Endometrium (tissue), 2 donors: ENCODE measurements at regions not wholly inside any gene's neighbourhood (a gene's known extent, or its start where the extent isn't known, plus 50 kb on each side); places are given as distances from the start of the nearest gene placed in this dataset.
A peak's percentile ranks its signal among the peaks of the same experiment; 100 is the strongest.

Experiments
- FAIRE-seq: peaks from 2 replicates; lab custom pipeline; 2012; peaks lifted over from hg19 to GRCh38; lab: Jason Lieb, UNC
- donor health status: control.
- donor health status: control.

DNA sequence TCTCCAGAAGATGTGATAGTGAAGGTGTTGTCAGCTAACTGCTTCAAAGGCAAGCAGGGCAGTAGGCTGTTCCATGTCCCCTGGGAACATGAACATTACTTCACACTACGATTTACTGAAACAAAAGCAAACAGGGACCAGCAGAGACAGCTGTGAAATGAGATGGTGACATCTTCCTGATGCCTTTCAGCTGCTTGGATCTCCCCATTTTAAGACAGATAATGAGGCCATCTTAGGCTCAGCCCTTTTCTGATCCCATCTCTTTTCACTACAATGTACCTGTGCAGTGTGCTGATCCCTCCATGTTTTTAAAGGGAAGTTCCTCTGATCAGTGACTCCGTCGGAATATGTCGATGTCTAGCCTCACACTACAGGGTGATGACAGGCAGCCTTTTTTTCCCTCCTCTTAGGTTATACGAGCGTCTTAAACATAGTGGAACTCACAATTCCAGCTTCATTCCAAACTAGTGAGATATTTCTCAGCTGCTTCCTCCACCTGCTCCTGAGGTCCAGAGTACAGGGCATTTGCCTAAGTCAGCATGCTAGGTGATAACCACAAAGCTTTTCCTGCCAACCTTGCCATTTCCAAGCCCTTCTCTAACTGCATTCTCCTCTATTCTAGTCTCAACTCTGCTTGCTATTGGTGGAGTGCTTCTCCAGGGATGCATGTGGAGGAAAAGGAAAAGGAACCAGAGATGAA lies 87.6 kb upstream of the EGLN3 start:
- FAIRE-seq, result no peak

DNA sequence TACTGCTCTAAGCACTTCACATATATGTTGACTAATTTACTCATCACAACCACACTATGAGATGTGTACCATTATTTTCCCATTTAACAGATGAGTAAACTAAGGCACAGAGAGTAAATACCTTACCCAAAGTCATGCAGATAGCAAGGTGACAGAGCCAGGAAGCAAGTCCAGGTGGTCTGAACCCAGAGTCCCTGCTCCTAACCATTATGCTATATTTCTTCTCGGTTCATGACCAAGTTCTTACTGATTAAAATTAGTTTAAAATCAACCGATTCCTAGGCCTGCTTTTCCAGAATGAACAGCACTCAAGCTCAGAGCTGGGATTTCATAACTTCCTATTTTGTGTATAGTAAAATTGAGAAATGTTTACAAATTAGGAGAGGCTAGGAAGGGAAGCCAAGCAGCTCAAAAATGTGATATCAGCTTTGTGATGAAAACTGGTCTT lies 85.5 kb upstream of the EGLN3 start:
- FAIRE-seq, result no peak

DNA sequence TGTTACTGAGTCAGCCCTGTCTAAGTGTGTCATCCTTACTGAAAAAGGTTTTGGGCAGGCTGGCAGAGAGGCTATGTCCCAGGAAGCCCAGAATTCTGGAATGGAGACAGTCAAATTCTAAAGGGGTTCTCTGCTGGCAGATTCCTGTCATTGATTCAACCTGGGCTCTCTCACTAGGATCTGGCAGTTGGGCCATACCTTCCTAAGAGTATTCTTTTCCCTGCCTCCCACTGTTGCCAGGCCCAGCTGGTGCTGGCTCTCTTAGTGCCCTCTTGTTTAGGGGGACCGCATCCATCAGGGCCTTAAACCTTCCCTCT lies 85.0 kb upstream of the EGLN3 start:
- FAIRE-seq, result no peak

DNA sequence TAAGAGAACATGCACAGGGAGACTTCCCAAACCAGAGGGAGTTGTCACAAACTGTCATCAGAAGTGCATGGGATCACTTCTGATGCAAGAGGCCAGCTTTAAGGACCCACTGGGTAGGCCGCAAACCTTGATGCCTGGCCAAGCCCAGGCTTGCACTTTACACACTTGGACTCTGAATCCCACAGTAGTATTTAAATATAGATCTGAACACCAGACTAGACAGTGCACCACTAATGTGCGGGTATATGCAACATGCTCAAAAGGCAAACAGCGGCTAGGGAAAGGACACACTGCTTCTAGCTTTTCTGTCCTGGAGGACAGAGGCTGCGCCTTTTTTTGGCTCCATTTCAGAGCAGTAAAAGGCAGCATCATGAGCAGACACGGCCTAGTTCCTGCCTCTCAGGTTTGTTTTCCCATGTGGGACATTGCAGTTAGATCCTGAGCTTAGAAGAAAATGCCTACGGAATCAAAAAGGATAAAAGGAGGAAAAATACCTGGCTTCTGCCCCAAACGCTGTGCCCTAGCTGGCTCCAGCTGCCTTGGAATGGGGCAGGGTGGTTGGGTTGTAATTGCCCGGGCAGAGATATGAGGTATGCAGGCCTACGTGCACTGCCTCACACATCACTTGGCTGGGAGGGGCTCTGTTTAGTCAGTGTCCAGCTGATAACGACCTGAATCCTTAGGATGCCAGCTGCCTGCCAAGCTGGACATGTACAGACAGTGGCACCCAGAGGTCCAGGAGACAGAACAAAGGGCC lies 84.5 kb upstream of the EGLN3 start:
- FAIRE-seq, result no peak

DNA sequence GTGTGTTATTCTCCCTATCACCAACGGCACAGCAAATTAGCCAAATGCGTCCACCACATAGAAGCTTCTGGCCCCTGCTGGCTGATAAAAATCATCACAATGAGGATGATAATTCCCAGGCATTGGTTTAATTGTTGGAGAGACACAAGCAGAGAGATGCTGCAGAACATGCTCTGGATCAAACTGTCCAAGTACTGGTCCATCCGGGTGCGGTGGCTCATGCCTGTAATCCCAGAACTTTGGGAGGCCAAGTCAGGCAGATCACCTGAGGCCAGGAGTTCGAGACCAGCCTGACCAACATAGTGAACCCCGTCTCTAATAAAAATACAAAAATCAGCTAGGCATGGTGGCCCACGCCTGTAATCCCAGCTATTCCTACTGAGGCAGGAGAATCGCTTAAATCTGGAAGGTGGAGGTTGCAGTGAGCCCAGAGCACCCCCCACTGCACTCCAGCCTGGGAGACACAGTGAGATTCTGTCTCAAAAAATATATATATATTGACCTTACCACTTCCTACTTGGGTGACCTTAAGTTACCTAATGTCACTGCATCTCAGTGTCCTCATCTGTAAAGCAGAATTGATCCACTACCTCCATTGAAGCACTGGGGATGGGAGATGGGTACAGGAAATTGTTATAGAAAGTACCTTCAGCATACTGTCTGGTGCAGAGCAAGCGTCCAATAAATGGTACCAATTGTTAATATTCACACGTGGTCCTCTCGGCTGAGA lies 83.7 kb upstream of the EGLN3 start:
- no peak for FAIRE-seq

DNA sequence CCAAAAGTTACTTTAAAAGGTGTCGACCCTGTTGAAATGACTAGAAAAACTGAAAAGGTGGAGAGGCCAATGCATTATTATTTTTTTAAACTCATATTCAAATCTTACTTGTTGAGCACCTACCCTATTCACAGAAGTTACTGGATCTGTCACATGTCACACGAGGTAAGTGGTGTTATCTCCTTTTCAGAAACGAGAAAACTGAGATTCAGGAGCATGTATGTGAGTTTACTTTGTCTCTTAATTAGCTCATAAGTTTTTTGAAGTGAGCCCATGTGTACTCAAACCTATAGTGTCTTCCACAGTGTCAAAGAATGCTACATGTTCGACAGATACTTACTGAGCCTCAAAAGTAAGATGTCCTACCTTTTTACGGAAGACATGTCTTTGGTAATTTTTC lies 81.8 kb upstream of the EGLN3 start:
- FAIRE-seq, result no peak

DNA sequence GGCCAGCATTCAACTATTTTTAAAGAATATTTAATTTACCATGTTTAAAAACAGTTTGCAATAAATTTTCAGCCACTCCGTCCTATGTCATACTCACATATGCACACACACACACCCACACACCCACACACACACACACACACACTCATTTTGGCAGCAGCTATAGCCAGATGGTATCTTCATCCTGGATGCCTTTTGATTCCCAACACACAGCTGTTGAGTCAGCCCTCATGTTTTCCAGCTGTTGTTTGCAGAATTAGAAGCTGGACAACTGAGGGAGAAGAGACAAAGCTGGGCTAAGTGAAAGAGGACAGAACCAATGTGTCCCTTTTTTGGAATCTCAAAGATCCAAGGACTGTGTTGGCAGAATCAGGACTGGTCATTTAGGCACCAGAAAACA lies 80.0 kb upstream of the EGLN3 start:
- FAIRE-seq, result peak; percentile 84

DNA sequence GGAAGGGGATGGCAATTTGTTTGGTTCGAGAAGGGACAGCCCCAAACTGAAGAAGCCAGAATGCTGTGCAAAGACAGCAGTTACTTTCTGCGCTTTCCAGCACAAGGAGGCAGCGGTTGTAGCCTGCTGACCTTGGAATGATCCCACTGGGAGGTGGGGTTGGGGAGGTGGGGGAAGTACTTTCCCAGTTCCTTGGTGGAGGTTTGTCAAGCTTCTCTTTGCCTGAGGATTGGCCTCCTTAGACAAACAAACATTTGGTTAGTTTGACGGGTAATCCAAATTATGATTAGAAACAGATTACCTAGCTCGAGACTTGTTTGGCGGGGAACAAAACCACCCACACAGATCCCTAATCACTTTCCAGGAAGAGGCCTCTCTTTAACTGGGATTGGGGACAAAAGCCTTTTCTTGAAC lies 79.1 kb upstream of the EGLN3 start:
- no peak for FAIRE-seq

DNA sequence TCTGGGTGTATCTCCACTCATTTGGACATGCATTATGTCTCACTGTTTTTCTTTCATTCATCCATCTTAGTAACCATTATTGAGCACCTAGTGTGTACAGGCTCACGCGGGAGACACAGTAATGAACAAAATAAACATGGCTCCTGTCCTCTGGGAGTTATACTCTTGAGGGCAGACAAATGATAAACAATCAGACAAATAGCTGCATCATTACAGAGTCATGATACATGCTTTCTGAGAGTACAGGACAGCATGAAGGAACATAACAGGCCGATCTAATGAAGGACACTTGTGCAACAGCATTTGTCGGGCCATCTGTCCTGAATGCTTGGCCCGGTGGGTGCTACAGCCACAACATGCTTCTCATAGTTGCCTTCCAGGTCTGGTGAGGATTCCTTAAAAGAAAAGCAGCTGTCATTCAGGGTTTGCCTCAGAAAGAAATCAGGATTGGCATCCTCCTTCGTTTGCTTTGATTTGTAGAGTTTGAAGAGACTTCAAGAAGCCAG lies 77.2 kb upstream of the EGLN3 start:
- no peak for FAIRE-seq

DNA sequence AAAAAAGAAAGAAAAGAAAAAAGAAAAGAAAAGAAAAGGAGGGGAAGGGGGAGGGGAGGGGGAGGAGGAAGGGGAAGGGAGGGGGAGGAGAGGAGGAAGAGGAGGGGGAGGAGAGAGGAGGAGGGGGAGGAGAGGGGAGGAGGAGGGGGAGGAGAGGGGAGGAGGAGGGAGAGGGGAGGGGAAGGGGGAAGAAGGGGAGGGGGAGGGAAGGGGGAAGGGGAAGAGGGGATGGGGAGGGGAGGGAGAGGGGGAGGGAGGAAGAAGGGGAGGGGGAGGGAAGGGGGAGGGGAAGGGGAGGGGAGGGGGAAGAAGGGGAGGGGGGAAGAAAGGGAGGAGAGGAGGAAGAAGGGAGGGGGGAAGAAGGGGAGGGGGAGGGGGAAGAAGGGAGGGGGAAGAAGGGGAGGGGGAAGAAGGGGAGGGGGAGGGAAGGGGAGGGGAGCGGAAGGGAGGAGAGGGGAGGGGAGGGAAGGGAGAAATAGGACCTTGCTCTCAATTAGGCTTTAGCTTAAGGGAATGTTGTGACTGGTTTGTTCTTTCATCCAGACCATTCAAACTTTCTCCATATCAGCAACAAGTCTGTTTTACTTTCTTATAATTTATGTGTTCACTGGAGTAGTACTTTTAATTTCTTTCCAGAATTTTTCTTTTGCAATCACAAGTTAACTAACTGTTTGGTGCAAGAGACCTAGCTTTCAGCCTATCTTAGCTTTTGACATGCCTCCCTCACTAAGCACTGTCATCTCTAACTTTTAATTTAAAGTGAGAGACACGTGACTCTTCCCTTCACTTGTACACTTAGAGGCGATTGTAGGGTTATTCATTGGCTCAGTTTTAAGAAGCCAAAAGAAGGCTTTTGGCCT lies 76.5 kb upstream of the EGLN3 start:
- no peak for FAIRE-seq

DNA sequence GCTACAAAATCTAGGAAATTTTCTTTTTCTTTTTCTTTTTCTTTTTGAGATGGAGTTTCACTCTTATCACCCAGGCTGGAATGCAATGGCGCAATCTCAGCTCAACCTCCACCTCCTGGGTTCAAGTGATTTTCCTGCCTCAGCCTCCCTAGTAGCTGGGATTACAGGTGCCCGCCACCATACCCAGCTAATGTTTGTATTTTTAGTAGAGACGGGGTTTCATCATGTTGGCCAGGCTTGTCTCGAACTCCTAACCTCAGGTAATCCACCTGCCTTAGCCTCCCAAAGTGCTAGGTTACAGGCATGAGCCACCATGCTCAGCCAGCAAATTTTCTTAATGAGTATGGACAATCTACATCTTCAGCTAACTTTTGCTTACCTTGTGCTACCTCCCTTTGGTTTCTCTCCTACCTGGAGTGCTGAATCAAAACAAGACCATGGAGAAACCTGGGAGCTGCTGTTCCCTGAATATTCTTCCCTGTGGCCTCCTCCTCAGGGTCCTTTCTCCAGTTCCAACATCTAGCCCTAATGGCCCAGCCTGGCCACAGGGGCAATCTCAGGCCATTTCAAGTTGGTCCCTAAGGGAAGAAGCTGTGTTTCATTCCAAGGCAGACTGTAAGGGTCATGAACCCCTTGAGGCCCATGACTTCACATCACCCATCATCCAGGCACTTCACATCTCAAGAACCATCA lies 74.6 kb upstream of the EGLN3 start:
- no peak for FAIRE-seq

DNA sequence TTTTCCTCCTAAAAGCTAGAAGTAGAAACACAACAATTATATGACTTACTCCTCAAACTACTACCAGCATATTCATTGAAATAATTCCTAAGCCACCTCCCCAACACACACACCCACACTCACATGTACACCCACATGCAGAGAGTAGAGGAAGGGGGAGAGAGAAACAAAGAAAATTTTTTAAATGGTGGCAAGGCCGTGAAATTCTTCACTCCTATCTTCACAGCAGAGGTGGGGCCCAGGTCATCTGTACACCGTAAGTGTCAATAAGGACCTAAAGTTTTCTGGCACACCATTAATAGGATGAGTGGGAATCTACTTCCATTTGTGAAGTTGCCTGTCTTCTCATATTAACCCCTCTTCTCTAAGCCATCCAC lies 73.9 kb upstream of the EGLN3 start:
- FAIRE-seq, result no peak

DNA sequence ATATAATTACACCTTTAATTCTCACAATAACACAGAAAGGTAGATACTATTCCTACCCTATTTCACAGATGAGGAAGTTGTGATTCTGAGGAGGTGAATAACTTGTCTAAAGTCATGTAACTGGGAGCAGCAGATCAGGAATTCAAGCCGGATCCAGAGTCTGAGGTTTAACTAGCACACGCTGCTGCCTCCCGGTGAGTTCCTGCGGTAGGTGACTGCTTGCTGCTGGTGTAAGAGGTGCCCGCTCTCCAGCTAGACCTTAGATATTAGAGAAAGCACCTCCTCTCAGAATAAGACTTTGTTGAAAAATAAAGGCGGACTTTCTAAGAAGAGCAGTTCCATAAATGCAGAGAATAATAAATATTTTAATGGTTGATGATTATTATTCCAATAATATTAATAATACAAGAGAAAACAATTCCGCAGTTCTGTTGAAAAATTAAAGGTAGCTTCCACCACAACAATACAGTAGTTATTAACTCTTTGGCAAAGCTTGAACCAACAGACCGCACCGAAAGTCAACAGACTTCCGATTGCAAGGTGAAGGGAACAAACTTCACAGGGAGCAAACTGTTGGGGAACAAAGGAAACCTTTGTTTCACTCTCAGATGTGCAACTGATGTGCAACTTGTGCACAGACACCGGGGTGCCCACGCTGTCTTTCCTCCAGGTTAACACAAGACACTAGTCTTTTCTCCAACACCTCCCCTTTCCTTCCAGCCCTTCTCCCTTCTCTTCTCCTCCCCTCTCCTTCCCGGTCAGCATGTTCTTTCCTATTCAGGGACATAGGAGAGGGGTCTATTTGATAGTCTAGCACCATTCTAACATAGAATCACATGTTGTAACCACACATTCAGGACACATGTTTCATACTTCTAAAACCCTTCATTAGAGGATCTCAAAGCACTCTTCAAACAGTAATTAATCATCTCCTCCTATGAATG lies 73.2 kb upstream of the EGLN3 start:
- FAIRE-seq, result no peak

DNA sequence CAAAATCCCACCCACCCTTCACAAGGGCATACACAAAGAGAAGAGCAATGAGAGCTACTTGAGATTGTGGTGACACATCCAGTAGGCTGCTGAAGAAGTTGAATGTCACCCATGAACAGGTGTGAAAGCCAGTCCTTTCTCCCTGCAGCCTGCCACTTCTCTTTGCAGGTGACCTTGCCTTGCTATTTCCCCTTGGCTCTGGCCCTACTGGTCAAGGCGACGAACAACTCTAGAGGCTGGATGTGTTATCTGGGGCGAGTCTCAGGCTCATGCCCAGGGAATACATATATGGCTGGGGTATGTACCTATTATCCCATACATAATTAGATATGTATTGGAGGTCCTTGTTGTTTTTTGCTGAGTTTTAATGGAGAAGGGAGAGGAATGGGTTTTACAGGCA lies 70.2 kb upstream of the EGLN3 start:
- no peak for FAIRE-seq

DNA sequence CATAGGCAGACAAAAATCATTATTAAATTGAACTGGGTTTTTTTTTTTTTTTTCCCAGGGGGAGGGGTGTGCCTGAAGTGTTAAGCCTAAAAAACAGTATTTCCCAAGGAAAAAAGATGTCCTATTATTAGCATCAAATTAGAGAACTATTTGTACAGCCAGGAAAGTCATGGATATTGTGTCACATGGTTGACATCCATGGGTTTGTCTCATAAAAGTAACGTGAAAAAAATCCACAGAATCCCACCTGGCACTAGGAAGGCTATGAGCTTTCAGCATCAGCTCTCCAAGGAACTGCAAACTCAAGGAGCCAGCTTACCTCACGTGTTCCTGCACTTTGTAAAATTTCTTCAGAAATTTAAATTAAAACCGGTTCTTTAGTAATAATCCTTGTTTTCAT lies 69.1 kb upstream of the EGLN3 start:
- no peak for FAIRE-seq

DNA sequence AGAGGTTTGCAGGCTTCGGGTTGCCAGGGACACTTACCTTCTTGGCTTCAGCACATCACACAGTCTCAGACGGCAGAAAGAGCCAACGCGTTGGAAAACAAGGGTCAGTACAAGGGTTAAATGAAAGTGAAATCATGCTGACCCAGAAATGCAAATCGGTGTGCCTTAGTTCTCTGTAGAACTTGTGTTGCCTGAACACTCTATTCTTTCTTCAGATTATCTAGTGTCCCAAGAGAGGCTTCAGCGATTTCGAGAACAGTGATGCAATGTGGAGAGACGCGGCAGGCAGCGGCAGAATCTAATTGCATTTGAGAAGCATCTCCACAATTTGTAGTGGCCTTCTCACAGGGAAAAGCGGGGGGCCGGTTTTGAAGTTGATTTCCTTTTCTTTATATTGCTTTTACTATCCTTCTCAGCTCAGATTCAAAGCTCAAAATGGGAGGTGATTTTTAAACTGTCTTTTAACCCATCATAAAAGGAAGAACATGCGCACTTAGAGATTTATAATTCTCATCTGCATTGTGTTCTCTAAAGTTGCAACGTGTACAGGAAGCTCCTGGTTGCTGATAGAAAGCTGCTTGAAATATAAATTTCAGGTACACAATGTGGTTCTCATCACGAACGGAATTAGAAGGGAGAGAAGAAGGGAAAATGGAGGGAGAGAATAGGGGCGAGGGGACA lies 67.8 kb upstream of the EGLN3 start:
- FAIRE-seq, result no peak

DNA sequence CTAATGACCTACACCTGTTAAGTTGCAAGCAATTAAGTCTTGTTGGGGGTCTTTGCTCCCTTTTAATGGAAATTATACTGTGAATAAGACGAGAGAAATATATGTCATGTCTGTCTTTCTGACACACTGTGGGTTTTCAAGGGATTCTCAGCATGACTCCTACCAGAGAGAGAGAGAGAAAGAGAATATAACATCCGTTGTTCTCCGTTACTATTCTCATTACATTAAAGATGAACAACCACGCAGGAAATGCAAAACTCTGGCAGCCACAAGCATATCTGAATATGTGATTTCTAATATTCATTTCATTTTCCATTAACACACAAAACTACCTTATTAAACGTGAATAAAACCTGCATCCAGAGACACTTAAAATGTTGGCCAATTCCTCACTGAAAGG lies 67.3 kb upstream of the EGLN3 start:
- no peak for FAIRE-seq

DNA sequence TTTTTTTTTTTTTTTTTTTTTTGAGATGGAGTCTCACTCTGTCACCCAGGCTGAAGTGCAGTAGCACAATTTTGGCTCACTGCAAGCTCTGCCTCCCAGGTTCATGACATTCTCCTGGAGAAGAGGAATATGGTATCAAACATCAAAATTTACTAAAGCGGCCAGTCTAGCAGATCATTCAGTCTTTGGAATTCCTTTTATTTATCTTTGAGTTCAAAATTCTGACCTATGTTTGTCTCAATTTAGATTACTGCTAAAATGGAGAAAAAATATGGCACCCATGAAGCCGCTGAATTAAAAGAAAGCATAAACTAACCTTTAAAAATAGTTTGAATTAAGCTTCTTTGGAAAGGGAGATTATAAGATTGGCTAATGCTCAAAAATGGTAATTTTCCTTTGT lies 64.5 kb upstream of the EGLN3 start:
- FAIRE-seq, result no peak

DNA sequence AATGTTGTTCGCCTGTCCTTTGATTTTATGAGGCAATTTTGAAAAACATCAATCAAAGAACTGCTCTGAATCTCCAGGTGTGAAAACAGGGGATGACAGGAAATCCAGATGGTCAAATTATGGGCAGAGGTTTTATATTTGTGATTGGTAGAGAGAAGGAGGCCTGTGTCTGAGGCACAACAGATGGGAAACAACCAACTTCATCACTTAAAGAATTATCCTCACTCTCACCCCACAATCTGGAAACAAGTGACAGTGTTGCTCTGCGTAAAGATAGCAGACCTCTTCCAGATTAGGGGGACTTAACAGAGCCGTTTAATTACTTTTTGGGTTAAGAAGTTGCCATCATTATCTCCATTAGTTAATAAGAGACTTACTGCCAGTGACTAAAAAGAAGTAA lies 64.1 kb upstream of the EGLN3 start:
- no peak for FAIRE-seq

DNA sequence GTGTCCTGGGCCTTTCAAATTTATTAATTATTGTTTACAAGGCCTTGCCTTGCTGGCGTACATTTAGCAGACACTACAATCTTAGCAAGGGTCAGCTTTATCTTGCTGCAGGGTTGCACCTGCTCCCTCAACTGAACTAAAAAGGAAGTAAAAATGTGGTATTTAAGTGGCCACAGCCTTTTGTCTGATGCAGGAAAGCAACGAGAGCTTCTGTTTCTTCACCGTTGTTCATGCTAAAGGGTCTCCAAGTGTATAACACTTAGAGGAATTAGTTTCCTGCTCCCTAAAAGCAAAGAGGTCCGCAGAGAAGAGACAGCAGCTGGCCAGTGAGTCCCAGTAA lies 62.8 kb upstream of the EGLN3 start:
- FAIRE-seq, result no peak
